ENCODE measurements at regions not wholly inside any gene's neighbourhood (a gene's known extent, or its start where the extent isn't known, plus 50 kb on each side); places are given as distances from the start of the nearest gene placed in this dataset.
A peak's percentile ranks its signal among the peaks of the same experiment; 100 is the strongest.

- no peak for DNase-seq (ENCODE audit: low spot score)
Observed at GRCh38 chr16:73529303-73530012, 481.5 kb upstream of the ZFHX3 start.

GRCh38 chr16:73527187-73527586 is 479.3 kb upstream of the ZFHX3 start:
- no peak for DNase-seq (ENCODE audit: low spot score)

GRCh38 chr16:73526011-73526804 is 478.3 kb upstream of the ZFHX3 start:
- DNase-seq (ENCODE audit: low spot score), result no peak

- DNase-seq (ENCODE audit: low spot score), result no peak
Observed at GRCh38 chr16:73523209-73523608, 475.3 kb upstream of the ZFHX3 start.

- no peak for DNase-seq (ENCODE audit: low spot score)
Observed at GRCh38 chr16:73521499-73521898, 473.6 kb upstream of the ZFHX3 start.

- DNase-seq (ENCODE audit: low spot score), result no peak
Observed at GRCh38 chr16:73515616-73516015, 467.7 kb upstream of the ZFHX3 start.

- DNase-seq (ENCODE audit: low spot score), result no peak
Observed at GRCh38 chr16:73510852-73511251, 462.9 kb upstream of the ZFHX3 start.

GRCh38 chr16:73506568-73507056 is 458.7 kb upstream of the ZFHX3 start:
- no peak for DNase-seq (ENCODE audit: low spot score)

- DNase-seq (ENCODE audit: low spot score), result no peak
Observed at GRCh38 chr16:73505577-73505976, 457.6 kb upstream of the ZFHX3 start.

- no peak for DNase-seq (ENCODE audit: low spot score)
Observed at GRCh38 chr16:73504591-73505575, 457.0 kb upstream of the ZFHX3 start.

- no peak for DNase-seq (ENCODE audit: low spot score)
Observed at GRCh38 chr16:73503093-73503492, 455.2 kb upstream of the ZFHX3 start.

- no peak for DNase-seq (ENCODE audit: low spot score)
Observed at GRCh38 chr16:73499276-73499675, 451.3 kb upstream of the ZFHX3 start.

GRCh38 chr16:73485880-73486279 is 438.0 kb upstream of the ZFHX3 start:
- DNase-seq (ENCODE audit: low spot score), result no peak

- DNase-seq (ENCODE audit: low spot score), result peak; percentile 2
Observed at GRCh38 chr16:73483934-73484711, 436.2 kb upstream of the ZFHX3 start.

- no peak for DNase-seq (ENCODE audit: low spot score)
Observed at GRCh38 chr16:73483076-73483791, 435.3 kb upstream of the ZFHX3 start.

- DNase-seq (ENCODE audit: low spot score), result no peak
Observed at GRCh38 chr16:73482310-73482709, 434.4 kb upstream of the ZFHX3 start.

GRCh38 chr16:73480381-73480780 is 432.5 kb upstream of the ZFHX3 start:
- DNase-seq (ENCODE audit: low spot score), result no peak

GRCh38 chr16:73473713-73474112 is 425.8 kb upstream of the ZFHX3 start:
- DNase-seq (ENCODE audit: low spot score), result no peak

GRCh38 chr16:73464834-73465233 is 416.9 kb upstream of the ZFHX3 start:
- no peak for DNase-seq (ENCODE audit: low spot score)

GRCh38 chr16:73459586-73459985 is 411.7 kb upstream of the ZFHX3 start:
- no peak for DNase-seq (ENCODE audit: low spot score)

- DNase-seq (ENCODE audit: low spot score), result no peak
Observed at GRCh38 chr16:73457851-73458250, 409.9 kb upstream of the ZFHX3 start.
